ENCODE measurements at regions not wholly inside any gene's neighbourhood (a gene's known extent, or its start where the extent isn't known, plus 50 kb on each side); places are given as distances from the start of the nearest gene placed in this dataset.

- TF ChIP-seq CTCF (IDR thresholded peaks at IDR 0.05), result no peak
Measured at GRCh38 chr2:9778471-9779316, 64.6 kb upstream of the TAF1B start.

GRCh38 chr2:9779596-9780264 is 63.5 kb upstream of the TAF1B start:
- TF ChIP-seq CTCF (IDR thresholded peaks at IDR 0.05), result no peak

DNA sequence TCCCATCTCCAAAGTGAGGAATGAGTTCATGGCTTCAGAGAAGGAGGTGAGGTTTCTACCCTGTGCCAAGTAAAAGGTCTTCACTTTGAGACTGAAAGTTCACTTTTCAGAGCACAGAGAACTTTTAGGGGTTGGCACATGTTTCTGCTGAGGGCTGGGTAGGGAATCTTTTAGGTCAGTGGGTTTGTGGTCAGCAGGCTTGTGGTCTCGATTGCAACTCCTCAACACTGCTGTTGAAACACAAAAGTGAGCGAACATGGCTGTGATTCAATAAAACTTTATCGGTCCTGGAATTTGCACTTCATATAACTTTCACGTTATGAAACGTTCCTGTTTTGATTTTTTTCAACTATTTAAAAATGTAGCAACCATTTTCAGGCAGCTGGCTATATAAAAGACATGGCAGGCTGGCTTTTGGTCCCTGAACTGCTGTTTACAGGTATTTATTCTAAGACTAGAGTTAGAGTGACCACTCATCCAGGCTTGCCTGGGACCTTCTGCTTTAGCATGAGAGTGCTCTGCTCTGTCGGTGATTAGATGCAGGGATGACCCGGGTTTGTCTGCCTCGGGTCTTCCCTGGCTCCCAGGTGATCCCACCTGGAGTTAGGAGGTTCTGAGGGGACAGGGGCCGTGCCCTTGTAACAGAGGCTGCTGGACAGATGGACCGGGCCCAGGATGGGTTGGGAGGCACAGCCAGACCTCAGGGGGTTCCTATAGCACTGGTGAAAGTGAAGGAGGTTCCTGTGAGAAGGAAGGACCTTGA is 62.7 kb upstream of the TAF1B start:
- TF ChIP-seq CTCF (IDR thresholded peaks at IDR 0.05), result no peak

DNA sequence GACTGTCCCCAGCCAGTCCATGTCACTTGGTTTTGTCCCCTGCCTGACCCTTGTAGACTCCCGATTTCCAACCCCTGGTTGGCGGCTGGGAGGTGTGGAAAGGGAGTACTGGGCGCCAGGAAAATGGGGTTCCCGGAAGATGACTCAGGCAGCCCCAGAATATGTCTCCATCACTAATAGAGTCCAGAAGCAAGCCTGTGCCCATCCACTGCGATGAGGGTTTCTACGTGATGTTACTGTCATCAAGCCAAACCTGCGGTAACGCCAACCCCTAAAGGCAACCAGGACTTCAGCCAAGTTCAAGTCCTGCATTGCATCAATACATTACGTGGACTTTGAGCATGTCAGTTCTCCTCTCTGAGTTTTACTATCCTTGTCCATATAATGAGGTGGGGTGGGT is 62.0 kb upstream of the TAF1B start:
- TF ChIP-seq CTCF (IDR thresholded peaks at IDR 0.05), result no peak

DNA sequence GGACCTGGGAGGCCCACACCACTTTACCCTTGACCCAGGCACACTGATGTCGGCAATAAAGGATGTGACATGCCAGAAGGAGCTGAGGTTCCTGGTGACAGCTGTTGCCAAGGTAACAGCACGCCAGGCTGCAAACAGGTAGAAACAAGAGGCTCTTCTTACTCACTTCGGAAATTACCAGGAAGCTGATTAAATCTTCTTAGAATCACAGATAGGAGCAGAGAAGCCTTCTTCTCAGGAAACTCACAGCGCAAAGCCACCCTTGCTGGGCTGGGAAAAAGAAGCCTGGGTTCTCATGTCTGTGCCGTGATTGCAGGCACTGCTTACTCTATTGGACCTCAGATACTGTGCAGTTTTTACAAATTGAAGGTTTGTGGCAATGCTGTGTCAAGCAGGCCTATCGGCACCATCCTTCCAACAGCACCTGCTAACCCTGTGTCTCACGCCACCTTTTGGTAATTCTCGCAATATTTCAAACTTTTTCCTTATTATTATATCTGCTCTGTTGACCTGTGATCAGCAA is 61.0 kb upstream of the TAF1B start:
- peak; percentile 14; the same call in 1 of the 2 replicates for TF ChIP-seq CTCF (IDR thresholded peaks at IDR 0.05)

- no peak for TF ChIP-seq CTCF (IDR thresholded peaks at IDR 0.05)
Measured at GRCh38 chr2:9789371-9789770, 53.9 kb upstream of the TAF1B start.

- TF ChIP-seq CTCF (IDR thresholded peaks at IDR 0.05), result no peak
Measured at GRCh38 chr2:9790702-9791225, 52.5 kb upstream of the TAF1B start.

All from LNCAP (cell line).